ENCODE measurements at regions not wholly inside any gene's neighbourhood (a gene's known extent, or its start where the extent isn't known, plus 50 kb on each side); places are given as distances from the start of the nearest gene placed in this dataset.

- no peaks in the 10 kb centered on the region for H3K9me3 ChIP-seq (ENCODE audit: control insufficient read depth, insufficient read depth, low read length)
- H3K36me3 ChIP-seq (ENCODE audit: control insufficient read depth, low read length), result no peaks in the 10 kb centered on the region
- H3K4me2 ChIP-seq (ENCODE audit: low read length), result no peak overlapping the region
- no peak overlapping the region for H3K27ac ChIP-seq (ENCODE audit: low read depth, low read length)
- no peak for TF ChIP-seq EZH2phosphoT487 (IDR thresholded peaks at IDR 0.05; ENCODE audit: borderline replicate concordance, low read length)
- TF ChIP-seq CTCF (IDR thresholded peaks at IDR 0.05; ENCODE audit: low read depth, low read length, poor library complexity, severe bottlenecking), result no peak
- no peaks in the 10 kb centered on the region for H4K20me1 ChIP-seq (ENCODE audit: control insufficient read depth, insufficient read depth, low read depth, low read length)
- H3K27me3 ChIP-seq (ENCODE audit: control insufficient read depth, low read length), result no peaks in the 10 kb centered on the region
- no peaks in the 10 kb centered on the region for H3F3A ChIP-seq (ENCODE audit: control insufficient read depth, insufficient read depth)
- H3K9me2 ChIP-seq (replicated peaks; ENCODE audit: control insufficient read depth, low read length), result no peaks in the 10 kb centered on the region
- no peak overlapping the region for H3K4me3 ChIP-seq (ENCODE audit: low read length)
- H3K4me1 ChIP-seq (ENCODE audit: control insufficient read depth, low read length), result no peaks in the 10 kb centered on the region
- no peaks in the 10 kb centered on the region for H3K79me2 ChIP-seq (ENCODE audit: control insufficient read depth, low read length)
Observed at GRCh38 chr5:15354021-15354420, 146.0 kb upstream of the FBXL7 start.

- H3K4me3 ChIP-seq (ENCODE audit: low read length), result no peak overlapping the region
- no peaks in the 10 kb centered on the region for H4K20me1 ChIP-seq (ENCODE audit: control insufficient read depth, insufficient read depth, low read depth, low read length)
- no peaks in the 10 kb centered on the region for H3K4me1 ChIP-seq (ENCODE audit: control insufficient read depth, low read length)
- no peaks in the 10 kb centered on the region for H3K79me2 ChIP-seq (ENCODE audit: control insufficient read depth, low read length)
- no peaks in the 10 kb centered on the region for H3K36me3 ChIP-seq (ENCODE audit: control insufficient read depth, low read length)
- no peaks in the 10 kb centered on the region for H3K27me3 ChIP-seq (ENCODE audit: control insufficient read depth, low read length)
- no peaks in the 10 kb centered on the region for H3K9me2 ChIP-seq (replicated peaks; ENCODE audit: control insufficient read depth, low read length)
- TF ChIP-seq EZH2phosphoT487 (IDR thresholded peaks at IDR 0.05; ENCODE audit: borderline replicate concordance, low read length), result no peak
- H3F3A ChIP-seq (ENCODE audit: control insufficient read depth, insufficient read depth), result no peaks in the 10 kb centered on the region
- H3K9me3 ChIP-seq (ENCODE audit: control insufficient read depth, insufficient read depth, low read length), result no peaks in the 10 kb centered on the region
- H3K4me2 ChIP-seq (ENCODE audit: low read length), result no peak overlapping the region
- no peak overlapping the region for H3K27ac ChIP-seq (ENCODE audit: low read depth, low read length)
Observed at GRCh38 chr5:15353086-15353645, 146.8 kb upstream of the FBXL7 start.

GRCh38 chr5:15350614-15351013, 149.4 kb upstream of the FBXL7 start:
- TF ChIP-seq EZH2phosphoT487 (IDR thresholded peaks at IDR 0.05; ENCODE audit: borderline replicate concordance, low read length) (no peak), CTCF (IDR thresholded peaks at IDR 0.05; ENCODE audit: low read depth, low read length, poor library complexity, severe bottlenecking) (no peak)
- no peaks in the 10 kb centered on the region for H3K4me1 ChIP-seq (ENCODE audit: control insufficient read depth, low read length)
- H3K79me2 ChIP-seq (ENCODE audit: control insufficient read depth, low read length), result no peaks in the 10 kb centered on the region
- no peaks in the 10 kb centered on the region for H3K27me3 ChIP-seq (ENCODE audit: control insufficient read depth, low read length)
- H3K36me3 ChIP-seq (ENCODE audit: control insufficient read depth, low read length), result no peaks in the 10 kb centered on the region
- no peaks in the 10 kb centered on the region for H4K20me1 ChIP-seq (ENCODE audit: control insufficient read depth, insufficient read depth, low read depth, low read length)
- no peak overlapping the region for H3K4me3 ChIP-seq (ENCODE audit: low read length)
- H3K4me2 ChIP-seq (ENCODE audit: low read length), result no peak overlapping the region
- H3K27ac ChIP-seq (ENCODE audit: low read depth, low read length), result no peak overlapping the region
- no peaks in the 10 kb centered on the region for H3F3A ChIP-seq (ENCODE audit: control insufficient read depth, insufficient read depth)
- H3K9me3 ChIP-seq (ENCODE audit: control insufficient read depth, insufficient read depth, low read length), result no peaks in the 10 kb centered on the region
- H3K9me2 ChIP-seq (replicated peaks; ENCODE audit: control insufficient read depth, low read length), result no peaks in the 10 kb centered on the region

GRCh38 chr5:15346738-15347137, 153.2 kb upstream of the FBXL7 start:
- no peaks in the 10 kb centered on the region for H3K9me2 ChIP-seq (replicated peaks; ENCODE audit: control insufficient read depth, low read length)
- no peaks in the 10 kb centered on the region for H3K9me3 ChIP-seq (ENCODE audit: control insufficient read depth, insufficient read depth, low read length)
- H3K4me2 ChIP-seq (ENCODE audit: low read length), result no peak overlapping the region
- H3K4me3 ChIP-seq (ENCODE audit: low read length), result no peak overlapping the region
- TF ChIP-seq CTCF (IDR thresholded peaks at IDR 0.05; ENCODE audit: low read depth, low read length, poor library complexity, severe bottlenecking) (no peak), EZH2phosphoT487 (IDR thresholded peaks at IDR 0.05; ENCODE audit: borderline replicate concordance, low read length) (no peak)
- H3F3A ChIP-seq (ENCODE audit: control insufficient read depth, insufficient read depth), result no peaks in the 10 kb centered on the region
- no peaks in the 10 kb centered on the region for H3K79me2 ChIP-seq (ENCODE audit: control insufficient read depth, low read length)
- H4K20me1 ChIP-seq (ENCODE audit: control insufficient read depth, insufficient read depth, low read depth, low read length), result no peaks in the 10 kb centered on the region
- H3K4me1 ChIP-seq (ENCODE audit: control insufficient read depth, low read length), result no peaks in the 10 kb centered on the region
- no peaks in the 10 kb centered on the region for H3K36me3 ChIP-seq (ENCODE audit: control insufficient read depth, low read length)
- no peak overlapping the region for H3K27ac ChIP-seq (ENCODE audit: low read depth, low read length)
- no peaks in the 10 kb centered on the region for H3K27me3 ChIP-seq (ENCODE audit: control insufficient read depth, low read length)

Data from DOHH2 (cell line).